Middle frontal gyrus (tissue), 1 donor: ENCODE measurements at regions not wholly inside any gene's neighbourhood (a gene's known extent, or its start where the extent isn't known, plus 50 kb on each side); places are given as distances from the start of the nearest gene placed in this dataset.
A peak's percentile ranks its signal among the peaks of the same experiment; 100 is the strongest.

ENCODE experiments used
- DNase-seq: peaks from one replicate; pipeline ENCODE4 v3.0.0-alpha.2; 2015; ENCODE audit warnings: low spot score; ENCODE audit errors: extremely low spot score

- DNase-seq: peak; percentile 43
These were observed 680.1 kb upstream of the ZEB2 start for GRCh38 chr2:145199827-145200706.

GRCh38 chr2:145199042-145199441 is 679.1 kb upstream of the ZEB2 start:
- no peak for DNase-seq

GRCh38 chr2:145198555-145198954 is 678.6 kb upstream of the ZEB2 start:
- DNase-seq: no peak

- no peak for DNase-seq
These were observed 678.0 kb upstream of the ZEB2 start for GRCh38 chr2:145197944-145198343.

- no peak for DNase-seq
These were observed 674.8 kb upstream of the ZEB2 start for GRCh38 chr2:145194673-145195072.

- DNase-seq: no peak
These were observed 670.2 kb upstream of the ZEB2 start for GRCh38 chr2:145190031-145190703.

- no peak for DNase-seq
These were observed 666.4 kb upstream of the ZEB2 start for GRCh38 chr2:145186303-145186702.

- no peak for DNase-seq
These were observed 665.8 kb upstream of the ZEB2 start for GRCh38 chr2:145185696-145186095.

GRCh38 chr2:145184741-145185651 is 665.1 kb upstream of the ZEB2 start:
- DNase-seq: no peak

- DNase-seq: no peak
These were observed 649.4 kb upstream of the ZEB2 start for GRCh38 chr2:145169285-145169684.

GRCh38 chr2:145168091-145168490 is 648.2 kb upstream of the ZEB2 start:
- no peak for DNase-seq

GRCh38 chr2:145166731-145167302 is 646.9 kb upstream of the ZEB2 start:
- DNase-seq: no peak

- DNase-seq: no peak
These were observed 641.7 kb upstream of the ZEB2 start for GRCh38 chr2:145161656-145162055.

GRCh38 chr2:145160855-145161254 is 640.9 kb upstream of the ZEB2 start:
- no peak for DNase-seq

- no peak for DNase-seq
These were observed 639.8 kb upstream of the ZEB2 start for GRCh38 chr2:145159676-145160075.

- DNase-seq: no peak
These were observed 638.0 kb upstream of the ZEB2 start for GRCh38 chr2:145157741-145158591.

- no peak for DNase-seq
These were observed 637.2 kb upstream of the ZEB2 start for GRCh38 chr2:145157036-145157675.

- DNase-seq: no peak
These were observed 636.3 kb upstream of the ZEB2 start for GRCh38 chr2:145156199-145156598.

GRCh38 chr2:145155196-145155595 is 635.3 kb upstream of the ZEB2 start:
- DNase-seq: no peak

GRCh38 chr2:145154731-145155130 is 634.8 kb upstream of the ZEB2 start:
- DNase-seq: no peak
